ENCODE measurements at regions not wholly inside any gene's neighbourhood (a gene's known extent, or its start where the extent isn't known, plus 50 kb on each side); places are given as distances from the start of the nearest gene placed in this dataset.

- 53 to 60% methylated on average over 3 of the region's 3 CpGs for WGBS, 2 donors
- no peak for ATAC-seq
Observed at GRCh38 chr10:131585761-131586160, 274.2 kb upstream of the TCERG1L start.

GRCh38 chr10:131586958-131587357, 275.4 kb upstream of the TCERG1L start:
- intact Hi-C loops (cut with DNase I): no loop called here
- WGBS, 2 donors: 73 to 84% methylated on average over 5 of the region's 5 CpGs

More at GRCh38 chr10:131585761-131586160, 274.2 kb upstream of the TCERG1L start:
- intact Hi-C loops (cut with DNase I): no loop called here
- no peak overlapping the region for H3K4me3 ChIP-seq
- DNase-seq: no peak
- H3K36me3 ChIP-seq (replicated peaks in 1 of 2; ENCODE audit: insufficient read depth in 1 of 2, low read depth in 2 of 2): no peaks in the 10 kb centered on the region
- no peaks in the 10 kb centered on the region for H3K4me1 ChIP-seq
- no peaks in the 10 kb centered on the region for H3K9me3 ChIP-seq
- no peaks in the 10 kb centered on the region for H3K27me3 ChIP-seq
- H3K27ac ChIP-seq: no peak overlapping the region
- TF ChIP-seq CTCF (IDR thresholded peaks at IDR 0.05) (no peak), POLR2A (IDR thresholded peaks at IDR 0.05) (no peak)

GRCh38 chr10:131587976-131588680, 276.6 kb upstream of the TCERG1L start:
- no peak for DNase-seq
- Histone ChIP-seq H3K27me3 (no peaks in the 10 kb centered on the region), H3K36me3 (replicated peaks in 1 of 2; ENCODE audit: insufficient read depth in 1 of 2, low read depth in 2 of 2) (no peaks in the 10 kb centered on the region), H3K4me1 (no peaks in the 10 kb centered on the region), H3K27ac (no peak overlapping the region), H3K4me3 (no peak overlapping the region), H3K9me3 (no peaks in the 10 kb centered on the region)
- TF ChIP-seq POLR2A (IDR thresholded peaks at IDR 0.05) (no peak), CTCF (IDR thresholded peaks at IDR 0.05) (no peak)
- WGBS, 2 donors: 51 to 54% methylated on average over 6 to 11 of the region's 11 CpGs
- ATAC-seq: no peak
- intact Hi-C loops (cut with DNase I): no loop called here

More at GRCh38 chr10:131586958-131587357, 275.4 kb upstream of the TCERG1L start:
- Histone ChIP-seq H3K4me3 (no peak overlapping the region), H3K27me3 (no peaks in the 10 kb centered on the region), H3K36me3 (replicated peaks in 1 of 2; ENCODE audit: insufficient read depth in 1 of 2, low read depth in 2 of 2) (no peaks in the 10 kb centered on the region), H3K4me1 (no peaks in the 10 kb centered on the region), H3K27ac (no peak overlapping the region), H3K9me3 (no peaks in the 10 kb centered on the region)
- ATAC-seq (no peak), DNase-seq (no peak)
- TF ChIP-seq CTCF (IDR thresholded peaks at IDR 0.05): no peak
- TF ChIP-seq POLR2A (IDR thresholded peaks at IDR 0.05): no peak

GRCh38 chr10:131588704-131589220, 277.2 kb upstream of the TCERG1L start:
- no peak for ATAC-seq
- no peaks in the 10 kb centered on the region for H3K4me1 ChIP-seq
- TF ChIP-seq CTCF (IDR thresholded peaks at IDR 0.05) (no peak), POLR2A (IDR thresholded peaks at IDR 0.05) (no peak)
- no peaks in the 10 kb centered on the region for H3K9me3 ChIP-seq
- H3K27ac ChIP-seq: no peak overlapping the region
- WGBS, 2 donors: 67 to 72% methylated on average over 10 to 11 of the region's 11 CpGs
- H3K4me3 ChIP-seq: no peak overlapping the region
- DNase-seq: no peak
- intact Hi-C loops (cut with DNase I): no loop called here
- H3K36me3 ChIP-seq (replicated peaks in 1 of 2; ENCODE audit: insufficient read depth in 1 of 2, low read depth in 2 of 2): no peaks in the 10 kb centered on the region
- no peaks in the 10 kb centered on the region for H3K27me3 ChIP-seq

- TF ChIP-seq POLR2A (IDR thresholded peaks at IDR 0.05): no peak
- H3K4me1 ChIP-seq: no peaks in the 10 kb centered on the region
- H3K36me3 ChIP-seq (replicated peaks in 1 of 2; ENCODE audit: insufficient read depth in 1 of 2, low read depth in 2 of 2): no peaks in the 10 kb centered on the region
- no peak overlapping the region for H3K27ac ChIP-seq
- no peak overlapping the region for H3K4me3 ChIP-seq
- 42 to 56% methylated on average over 1 of the region's 1 CpG for WGBS, 2 donors
- intact Hi-C loops (cut with DNase I): no loop called here
- ATAC-seq (no peak), DNase-seq (no peak)
- no peaks in the 10 kb centered on the region for H3K9me3 ChIP-seq
- no peaks in the 10 kb centered on the region for H3K27me3 ChIP-seq
Observed at GRCh38 chr10:131590567-131590966, 279.0 kb upstream of the TCERG1L start.

All from body of pancreas (tissue), 4 donors.